Bronchial epithelial cell (primary cell): ENCODE measurements at regions not wholly inside any gene's neighbourhood (a gene's known extent, or its start where the extent isn't known, plus 50 kb on each side); places are given as distances from the start of the nearest gene placed in this dataset.

Experiments
- DNase-seq: peaks from one replicate; pipeline ENCODE4 v3.0.0-alpha.2; 2010; ENCODE audit warnings: low read depth
- FAIRE-seq: peaks from 2 replicates; lab custom pipeline; 2011; peaks lifted over from hg19 to GRCh38; lab: Jason Lieb, UNC
- H3K27me3 ChIP-seq: 2 replicates; pipeline ENCODE4 v1.5.1; 2011; ENCODE audit warnings: low read length; ENCODE audit not compliant: control insufficient read depth, insufficient read depth
- H3K36me3 ChIP-seq: 2 replicates; pipeline ENCODE4 v1.5.1; 2011; ENCODE audit warnings: low read length; ENCODE audit not compliant: control insufficient read depth, insufficient read depth
- H3K4me3 ChIP-seq: 2 replicates; pipeline ENCODE4 v1.5.1; 2011; ENCODE audit warnings: mild to moderate bottlenecking, low read depth, low read length, control low read depth
- CTCF ChIP-seq: IDR thresholded peaks from 2 replicates; pipeline ENCODE4 v1.5.1; 2011; ENCODE audit warnings: mild to moderate bottlenecking, moderate library complexity, low read length, control low read depth, inconsistent platforms; ENCODE audit not compliant: insufficient read depth, severe bottlenecking

GRCh38 chr18:57866355-57866754 is 63.2 kb upstream of the ATP8B1 start:
- TF ChIP-seq CTCF = no peak
- Histone ChIP-seq H3K4me3 (no peak overlapping the region), H3K27me3 (peaks cover 1% of the 10 kb centered on the region), H3K36me3 (no peaks in the 10 kb centered on the region)
- FAIRE-seq (no peak), DNase-seq (no peak)

- Histone ChIP-seq H3K36me3 (no peaks in the 10 kb centered on the region), H3K4me3 (no peak overlapping the region), H3K27me3 (peaks cover 1% of the 10 kb centered on the region)
- FAIRE-seq (peak; percentile 50), DNase-seq (peak; percentile 27)
- TF ChIP-seq CTCF = no peak
These were observed 61.6 kb upstream of the ATP8B1 start for GRCh38 chr18:57864615-57865121.

- FAIRE-seq = peak; percentile 94
- Histone ChIP-seq H3K36me3 (no peaks in the 10 kb centered on the region), H3K4me3 (no peak overlapping the region), H3K27me3 (peaks cover 1% of the 10 kb centered on the region)
- DNase-seq = peak; percentile 40
- no peak for TF ChIP-seq CTCF
These were observed 60.6 kb upstream of the ATP8B1 start for GRCh38 chr18:57863706-57864105.

- H3K27me3 ChIP-seq = no peaks in the 10 kb centered on the region
- H3K4me3 ChIP-seq = no peak overlapping the region
- FAIRE-seq (peak; percentile 92), DNase-seq (peak; percentile 59)
- peak; percentile 87 for TF ChIP-seq CTCF
- no peaks in the 10 kb centered on the region for H3K36me3 ChIP-seq
These were observed 56.2 kb upstream of the ATP8B1 start for GRCh38 chr18:57859314-57859713.

GRCh38 chr18:57856557-57857280 is 53.6 kb upstream of the ATP8B1 start:
- no peak for FAIRE-seq
- Histone ChIP-seq H3K27me3 (no peaks in the 10 kb centered on the region), H3K4me3 (no peak overlapping the region), H3K36me3 (no peaks in the 10 kb centered on the region)
- TF ChIP-seq CTCF = no peak
- DNase-seq = no peak
